NB4 (cell line): ENCODE measurements at regions not wholly inside any gene's neighbourhood (a gene's known extent, or its start where the extent isn't known, plus 50 kb on each side); places are given as distances from the start of the nearest gene placed in this dataset.

Experiments used
- DNase-seq: peaks from one replicate; pipeline ENCODE4 v3.0.0; 2010; ENCODE audit warnings: low read depth
- H3K4me3 ChIP-seq: one replicate; pipeline ENCODE4 v1.5.1; 2011; ENCODE audit warnings: mild to moderate bottlenecking, low read depth, low read length, moderate library complexity
- MYC ChIP-seq: IDR thresholded peaks from 2 replicates; pipeline ENCODE4 v1.6.1; 2011; ENCODE audit warnings: low read depth, low read length
- POLR2A ChIP-seq: IDR thresholded peaks from 2 replicates; pipeline ENCODE4 v1.6.1; 2011; ENCODE audit warnings: mild to moderate bottlenecking; ENCODE audit not compliant: insufficient read length; ENCODE audit errors: extremely low read depth
- TF ChIP-seq, protein P1 (sequence below): IDR thresholded peaks from 2 replicates; pipeline ENCODE4 v1.6.1; 2011; ENCODE audit warnings: low read depth, low read length
- TF ChIP-seq, protein P2 (sequence below): IDR thresholded peaks from one replicate; pipeline ENCODE4 v1.5.1; 2012; ENCODE audit warnings: low read depth, low read length

DNA sequence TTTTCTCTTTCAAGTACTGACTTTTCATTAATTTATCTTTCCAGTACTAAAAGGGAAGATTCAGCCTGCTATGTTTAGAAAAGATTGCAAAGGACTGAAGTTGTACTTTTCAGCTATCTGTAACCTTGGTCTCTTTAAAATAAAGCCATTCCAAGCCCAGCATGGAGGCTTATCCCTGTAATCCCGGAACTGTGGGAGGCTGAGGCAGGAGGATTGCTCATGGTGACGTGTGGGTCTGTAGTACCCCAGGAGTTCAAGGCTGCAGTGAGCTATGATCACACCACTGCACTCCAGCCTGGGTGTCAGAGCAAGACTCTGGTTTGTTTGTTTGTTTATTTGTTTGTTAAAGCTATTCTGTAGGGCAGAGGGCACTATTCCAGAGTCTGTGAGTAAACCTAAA is 50.6 kb upstream of the TMEM170B start:
- no peak for TF ChIP-seq POLR2A
- TF ChIP-seq, protein P1, sequence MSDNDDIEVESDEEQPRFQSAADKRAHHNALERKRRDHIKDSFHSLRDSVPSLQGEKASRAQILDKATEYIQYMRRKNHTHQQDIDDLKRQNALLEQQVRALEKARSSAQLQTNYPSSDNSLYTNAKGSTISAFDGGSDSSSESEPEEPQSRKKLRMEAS = no peak
- no peak for TF ChIP-seq MYC
- TF ChIP-seq, protein P2, sequence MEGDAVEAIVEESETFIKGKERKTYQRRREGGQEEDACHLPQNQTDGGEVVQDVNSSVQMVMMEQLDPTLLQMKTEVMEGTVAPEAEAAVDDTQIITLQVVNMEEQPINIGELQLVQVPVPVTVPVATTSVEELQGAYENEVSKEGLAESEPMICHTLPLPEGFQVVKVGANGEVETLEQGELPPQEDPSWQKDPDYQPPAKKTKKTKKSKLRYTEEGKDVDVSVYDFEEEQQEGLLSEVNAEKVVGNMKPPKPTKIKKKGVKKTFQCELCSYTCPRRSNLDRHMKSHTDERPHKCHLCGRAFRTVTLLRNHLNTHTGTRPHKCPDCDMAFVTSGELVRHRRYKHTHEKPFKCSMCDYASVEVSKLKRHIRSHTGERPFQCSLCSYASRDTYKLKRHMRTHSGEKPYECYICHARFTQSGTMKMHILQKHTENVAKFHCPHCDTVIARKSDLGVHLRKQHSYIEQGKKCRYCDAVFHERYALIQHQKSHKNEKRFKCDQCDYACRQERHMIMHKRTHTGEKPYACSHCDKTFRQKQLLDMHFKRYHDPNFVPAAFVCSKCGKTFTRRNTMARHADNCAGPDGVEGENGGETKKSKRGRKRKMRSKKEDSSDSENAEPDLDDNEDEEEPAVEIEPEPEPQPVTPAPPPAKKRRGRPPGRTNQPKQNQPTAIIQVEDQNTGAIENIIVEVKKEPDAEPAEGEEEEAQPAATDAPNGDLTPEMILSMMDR = no peak
- DNase-seq = no peak

DNA sequence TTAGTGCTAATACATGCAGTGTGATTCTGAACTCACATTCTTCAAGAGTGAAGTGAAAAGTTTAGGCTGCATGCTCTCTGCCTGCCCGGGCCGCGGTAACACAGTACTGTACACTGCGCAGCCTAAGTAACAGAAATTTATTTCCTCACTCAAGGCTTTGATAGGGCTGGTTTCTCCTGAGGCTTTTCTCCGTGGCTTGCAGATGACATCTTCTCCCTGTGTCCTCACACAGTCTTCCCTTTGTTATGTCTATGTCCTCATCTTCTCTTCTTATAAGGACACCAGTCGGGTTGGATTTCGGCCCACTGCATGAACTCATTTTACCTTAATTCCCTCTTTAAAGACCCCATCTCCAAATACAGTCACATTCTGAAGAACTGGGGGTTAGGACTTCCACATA is 51.1 kb upstream of the TMEM170B start:
- no peak overlapping the region for H3K4me3 ChIP-seq
- no peak for DNase-seq
- no peak for TF ChIP-seq POLR2A
- TF ChIP-seq, protein P1 = no peak
- no peak for TF ChIP-seq MYC
- TF ChIP-seq, protein P2 = no peak

More for the DNA sequence above, 50.6 kb upstream of the TMEM170B start:
- H3K4me3 ChIP-seq = no peak overlapping the region

DNA sequence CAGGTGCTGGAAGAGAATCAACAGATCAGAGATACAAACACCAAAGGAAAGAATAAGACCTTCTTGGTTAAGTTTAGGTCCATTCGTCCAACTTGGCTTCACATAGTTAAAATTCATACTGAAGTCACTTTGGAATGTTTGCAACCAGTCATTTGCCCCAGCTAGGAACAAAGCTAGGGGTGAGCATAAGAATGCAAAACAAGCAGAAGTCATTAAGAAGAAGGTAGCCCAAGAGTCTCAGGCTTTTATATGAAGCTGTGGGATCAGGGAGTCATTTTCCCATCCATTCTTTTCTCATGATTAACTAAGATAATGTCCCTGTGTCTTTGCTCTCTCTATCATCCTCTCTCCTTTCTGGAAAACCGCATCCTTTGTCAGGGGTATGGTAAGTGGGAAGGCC is 51.5 kb upstream of the TMEM170B start:
- TF ChIP-seq POLR2A (no peak), MYC (no peak)
- TF ChIP-seq, protein P2 = no peak
- TF ChIP-seq, protein P1 = no peak
- DNase-seq = no peak

DNA sequence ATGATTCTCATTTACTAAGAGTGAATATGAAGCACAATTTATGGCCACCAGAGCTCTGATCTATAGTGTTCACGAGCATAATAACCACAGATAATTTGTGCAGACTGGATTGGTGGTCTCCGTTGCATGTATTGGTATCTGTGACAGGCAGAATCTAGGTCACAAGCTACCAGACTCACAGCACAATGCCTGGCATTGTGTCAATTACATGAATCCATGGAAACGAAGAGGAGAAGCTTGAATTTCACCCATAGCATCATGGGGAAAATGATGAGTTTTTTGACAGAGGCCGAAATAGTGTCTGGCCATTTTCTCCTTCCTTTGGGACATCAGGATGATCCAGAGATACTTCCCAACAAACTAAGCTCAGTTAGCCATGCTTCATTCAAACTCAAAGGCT is 52.3 kb upstream of the TMEM170B start:
- TF ChIP-seq, protein P1 = no peak
- TF ChIP-seq, protein P2 = no peak
- TF ChIP-seq POLR2A (no peak), MYC (no peak)
- DNase-seq = no peak
- no peak overlapping the region for H3K4me3 ChIP-seq

More for the DNA sequence above, 51.5 kb upstream of the TMEM170B start:
- no peak overlapping the region for H3K4me3 ChIP-seq

DNA sequence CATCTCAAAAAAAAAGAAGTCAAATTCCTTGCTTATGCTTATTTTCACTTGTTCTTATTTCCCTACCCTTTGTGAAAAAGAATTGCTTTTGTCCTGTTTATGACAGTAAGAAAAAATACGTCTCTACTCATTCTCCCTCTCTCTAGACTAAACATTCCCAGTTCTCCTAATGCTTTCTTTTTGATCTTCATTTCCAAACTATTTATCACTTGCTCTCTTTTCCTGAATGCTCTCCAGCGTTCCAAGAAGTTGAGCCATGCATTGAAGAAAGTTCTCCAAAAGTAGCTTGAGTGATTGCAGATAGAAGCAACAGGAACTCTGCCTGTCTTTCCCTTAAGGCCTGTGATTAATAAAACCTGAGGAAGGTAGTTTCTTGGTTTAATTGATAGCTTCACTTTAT is 53.1 kb upstream of the TMEM170B start:
- DNase-seq = no peak
- H3K4me3 ChIP-seq = no peak overlapping the region
- TF ChIP-seq POLR2A (no peak), MYC (no peak)
- TF ChIP-seq, protein P2 = no peak
- TF ChIP-seq, protein P1 = no peak

DNA sequence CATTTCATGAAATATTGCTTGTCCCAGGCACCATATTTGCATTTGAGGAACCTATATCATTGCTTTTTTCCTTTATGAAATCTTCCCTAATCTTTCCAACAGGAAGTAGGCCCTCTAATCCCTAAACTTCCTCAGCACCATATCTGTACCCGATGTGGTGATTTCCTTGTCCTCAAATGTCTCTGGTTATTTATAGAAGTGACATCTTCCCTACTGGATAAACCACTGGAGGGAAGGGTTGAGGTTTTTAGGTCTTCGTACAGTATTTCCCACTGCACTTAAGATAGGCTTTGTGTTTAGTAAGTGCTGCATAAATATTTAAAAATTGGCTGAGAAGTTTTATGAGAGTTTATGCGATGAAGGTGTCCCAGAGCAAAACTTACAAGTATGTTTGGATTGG is 54.9 kb upstream of the TMEM170B start:
- H3K4me3 ChIP-seq = no peak overlapping the region
- no peak for DNase-seq
- TF ChIP-seq, protein P1 = no peak
- TF ChIP-seq, protein P2 = no peak
- TF ChIP-seq MYC (no peak), POLR2A (no peak)
